Nephron (organoid): ENCODE measurements at regions not wholly inside any gene's neighbourhood (a gene's known extent, or its start where the extent isn't known, plus 50 kb on each side); places are given as distances from the start of the nearest gene placed in this dataset.

Experiments used
- H3K27ac Mint-ChIP-seq, 3 experiments: 2 replicates each; pipeline ENCODE4 v1.8.0; 2020; ENCODE audit warnings: mixed read lengths in 3 of 3, mild to moderate bottlenecking in 2 of 3, moderate library complexity in 1 of 3
- H3K27me3 Mint-ChIP-seq: 2 replicates; pipeline ENCODE4 v1.8.0; 2021; ENCODE audit warnings: low read depth, mild to moderate bottlenecking, moderate library complexity, mixed read lengths
- H3K36me3 Mint-ChIP-seq: 2 replicates; pipeline ENCODE4 v1.8.0; 2020; ENCODE audit warnings: low read depth, mixed read lengths
- H3K4me1 Mint-ChIP-seq: 2 replicates; pipeline ENCODE4 v1.8.0; 2020; ENCODE audit warnings: mixed read lengths
- H3K4me3 Mint-ChIP-seq, 3 experiments: 2 replicates each; pipeline ENCODE4 v1.8.0; 2020; ENCODE audit warnings: mild to moderate bottlenecking in 3 of 3, mixed read lengths in 3 of 3, moderate library complexity in 2 of 3
- H3K9me3 Mint-ChIP-seq: 2 replicates; pipeline ENCODE4 v1.8.0; 2020; ENCODE audit warnings: mixed read lengths
- CTCF ChIP-seq, 3 experiments: fragments of 200-600 bp; sonication (generic); IDR thresholded peaks; one replicate each; pipeline ENCODE4 v1.5.0; 2021; ENCODE audit warnings: antibody characterized with exemption in 3 of 3; ENCODE audit not compliant: unreplicated experiment in 3 of 3

- no peak overlapping the region for H3K4me3 Mint-ChIP-seq
- H3K9me3 Mint-ChIP-seq: no peaks in the 10 kb centered on the region
- TF ChIP-seq CTCF (IDR thresholded peaks at IDR 0.05; ENCODE audit: unreplicated experiment in 3 of 3): no peak
- no peaks in the 10 kb centered on the region for H3K4me1 Mint-ChIP-seq
- H3K27me3 Mint-ChIP-seq: no peaks in the 10 kb centered on the region
- no peak overlapping the region for H3K27ac Mint-ChIP-seq
- H3K36me3 Mint-ChIP-seq: no peaks in the 10 kb centered on the region
These were observed 54.5 kb upstream of the EXOC1L start for GRCh38 chr4:55765070-55765469.

- no peak overlapping the region for H3K4me3 Mint-ChIP-seq
- H3K9me3 Mint-ChIP-seq: no peaks in the 10 kb centered on the region
- H3K27me3 Mint-ChIP-seq: no peaks in the 10 kb centered on the region
- TF ChIP-seq CTCF (IDR thresholded peaks at IDR 0.05; ENCODE audit: unreplicated experiment in 3 of 3): no peak
- H3K4me1 Mint-ChIP-seq: no peaks in the 10 kb centered on the region
- H3K27ac Mint-ChIP-seq: no peak overlapping the region
- H3K36me3 Mint-ChIP-seq: no peaks in the 10 kb centered on the region
These were observed 51.3 kb upstream of the EXOC1L start for GRCh38 chr4:55768291-55768690.
